Body of pancreas (tissue), 4 donors: ENCODE measurements at regions not wholly inside any gene's neighbourhood (a gene's known extent, or its start where the extent isn't known, plus 50 kb on each side); places are given as distances from the start of the nearest gene placed in this dataset.

Experiments used
- ATAC-seq: fragments of 150-250 bp; one replicate; pipeline ENCODE4 v1.9.1; 2016
- DNase-seq, 4 donors: peaks; one replicate each; pipeline ENCODE4 v3.0.0-alpha.2; 2019
- H3K27ac ChIP-seq, 4 donors: fragments of 200-600 bp; sonication (generic); 1 replicate in 3 of 4; 2 replicates in 1 of 4; pipeline versions ENCODE4 v1.5.1 to v1.6.1; 2016 to 2019; ENCODE audit warnings: mild to moderate bottlenecking in 1 of 4, mixed read lengths in 1 of 4, moderate library complexity in 1 of 4
- H3K27me3 ChIP-seq, 2 donors: fragments of 200-600 bp; sonication (generic); one replicate each; pipeline ENCODE4 v1.6.0; 2016; ENCODE audit warnings: mild to moderate bottlenecking in 1 of 2
- H3K36me3 ChIP-seq, 2 donors: fragments of 200-600 bp; sonication (generic); replicated peaks in 1 of 2; 2 replicates each; pipeline ENCODE4 v1.5.1; 2016; ENCODE audit warnings: low read depth in 2 of 2; ENCODE audit not compliant: insufficient read depth in 1 of 2
- H3K4me1 ChIP-seq: fragments of 200-600 bp; sonication (generic); one replicate; pipeline ENCODE4 v1.6.0; 2016
- H3K4me3 ChIP-seq, 2 donors: fragments of 200-600 bp; sonication (generic); 1 replicate in 1 of 2; 2 replicates in 1 of 2; pipeline ENCODE4 v1.5.1; 2016 to 2019
- H3K9me3 ChIP-seq, 3 donors: fragments of 200-600 bp; sonication (generic); 1 replicate in 2 of 3; 2 replicates in 1 of 3; pipeline ENCODE4 v1.5.1; 2016
- CTCF ChIP-seq, 7 experiments: fragments of 450-650 bp in 4 of 7; fragments of 200-600 bp in 3 of 7; sonication (generic) in 3 of 7; IDR thresholded peaks; one replicate each; pipeline ENCODE4 v1.5.1; 2016 to 2019; ENCODE audit warnings: antibody characterized with exemption in 7 of 7
- POLR2A ChIP-seq, 3 donors: fragments of 450-650 bp; IDR thresholded peaks; one replicate each; pipeline ENCODE4 v1.6.1; 2016; ENCODE audit warnings: antibody characterized with exemption in 3 of 3, mild to moderate bottlenecking in 2 of 3
- WGBS, 2 donors: methylation state at CpG; one replicate each; pipeline ENCODE4 v1.1.5; 2017; 5-methylcytosine and 5-hydroxymethylcytosine counted together
- intact Hi-C: fragments of 100-400 bp; cut with DNase I; formaldehyde crosslinking; loops from one replicate; pipeline ENCODE4 v1.15.1; 2023

GRCh38 chr5:72621576-72621975 lies 114.4 kb upstream of the ZNF366 start:
- no peak for TF ChIP-seq CTCF (IDR thresholded peaks at IDR 0.05)
- TF ChIP-seq POLR2A (IDR thresholded peaks at IDR 0.05): no peak
- WGBS, 2 donors: 82 to 89% methylated on average over 1 of the region's 1 CpG

GRCh38 chr5:72619677-72620076 lies 112.5 kb upstream of the ZNF366 start:
- DNase-seq (no peak), ATAC-seq (no peak)
- H3K27ac ChIP-seq: no peak overlapping the region
- 56% methylated on average over 1 of the region's 1 CpG for whole genome bisulfite sequencing, 2 donors
- intact Hi-C loops: no loop called here
- H3K36me3 ChIP-seq: no peaks in the 10 kb centered on the region
- H3K4me1 ChIP-seq: no peaks in the 10 kb centered on the region
- no peak overlapping the region for H3K4me3 ChIP-seq
- TF ChIP-seq POLR2A (IDR thresholded peaks at IDR 0.05): no peak
- no peak for TF ChIP-seq CTCF (IDR thresholded peaks at IDR 0.05)
- H3K9me3 ChIP-seq: no peaks in the 10 kb centered on the region
- H3K27me3 ChIP-seq: no peaks in the 10 kb centered on the region

More at GRCh38 chr5:72621576-72621975, 114.4 kb upstream of the ZNF366 start:
- DNase-seq: no peak
- no peaks in the 10 kb centered on the region for H3K4me1 ChIP-seq
- no peak overlapping the region for H3K4me3 ChIP-seq
- no peak for ATAC-seq
- no peak overlapping the region for H3K27ac ChIP-seq
- no peaks in the 10 kb centered on the region for H3K27me3 ChIP-seq
- intact Hi-C loops: no loop called here
- no peaks in the 10 kb centered on the region for H3K9me3 ChIP-seq
- H3K36me3 ChIP-seq: no peaks in the 10 kb centered on the region

GRCh38 chr5:72619251-72619650 lies 112.0 kb upstream of the ZNF366 start:
- intact Hi-C loops: no loop called here
- DNase-seq (no peak), ATAC-seq (no peak)

GRCh38 chr5:72618708-72619107 lies 111.5 kb upstream of the ZNF366 start:
- no peak for DNase-seq
- Histone ChIP-seq H3K9me3 (no peaks in the 10 kb centered on the region), H3K36me3 (no peaks in the 10 kb centered on the region), H3K27me3 (no peaks in the 10 kb centered on the region), H3K27ac (no peak overlapping the region), H3K4me1 (no peaks in the 10 kb centered on the region), H3K4me3 (no peak overlapping the region)
- no peak for ATAC-seq
- no peak for TF ChIP-seq POLR2A (IDR thresholded peaks at IDR 0.05)
- intact Hi-C loops: no loop called here
- 54 to 65% methylated on average over 4 of the region's 4 CpGs for WGBS, 2 donors

More at GRCh38 chr5:72619251-72619650, 112.0 kb upstream of the ZNF366 start:
- no peaks in the 10 kb centered on the region for H3K36me3 ChIP-seq
- no peak overlapping the region for H3K27ac ChIP-seq
- TF ChIP-seq CTCF (IDR thresholded peaks at IDR 0.05): no peak
- TF ChIP-seq POLR2A (IDR thresholded peaks at IDR 0.05): no peak
- no peaks in the 10 kb centered on the region for H3K4me1 ChIP-seq
- H3K9me3 ChIP-seq: no peaks in the 10 kb centered on the region
- no peaks in the 10 kb centered on the region for H3K27me3 ChIP-seq
- H3K4me3 ChIP-seq: no peak overlapping the region
- whole genome bisulfite sequencing, 2 donors: 76 to 79% methylated on average over 2 of the region's 2 CpGs

GRCh38 chr5:72615061-72615460 lies 107.9 kb upstream of the ZNF366 start:
- Histone ChIP-seq H3K27ac (no peak overlapping the region), H3K4me3 (no peak overlapping the region), H3K9me3 (no peaks in the 10 kb centered on the region), H3K27me3 (no peaks in the 10 kb centered on the region), H3K4me1 (no peaks in the 10 kb centered on the region), H3K36me3 (no peaks in the 10 kb centered on the region)
- intact Hi-C loops: no loop called here
- no peak for DNase-seq
- ATAC-seq: no peak
- TF ChIP-seq CTCF (IDR thresholded peaks at IDR 0.05): no peak
- TF ChIP-seq POLR2A (IDR thresholded peaks at IDR 0.05): no peak
